Neutrophil (primary cell): ENCODE measurements at regions not wholly inside any gene's neighbourhood (a gene's known extent, or its start where the extent isn't known, plus 50 kb on each side); places are given as distances from the start of the nearest gene placed in this dataset.

Experiments
- H3K27ac ChIP-seq: fragments of 200-600 bp; sonication (generic); 2 replicates; pipeline ENCODE4 v1.5.1; 2016; ENCODE audit warnings: mild to moderate bottlenecking, moderate library complexity
- H3K27me3 ChIP-seq: fragments of 200-600 bp; sonication (generic); 2 replicates; pipeline ENCODE4 v1.6.0; 2016; ENCODE audit warnings: mild to moderate bottlenecking
- H3K36me3 ChIP-seq: fragments of 200-600 bp; sonication (generic); 2 replicates; pipeline ENCODE4 v1.5.1; 2017
- H3K4me1 ChIP-seq, 2 experiments: fragments of 200-600 bp in 1 of 2; sonication (generic) in 1 of 2; 1 replicate in 1 of 2; 2 replicates in 1 of 2; pipeline versions ENCODE4 v1.5.1 to v1.6.1; 2013 to 2016; ENCODE audit warnings: low read depth in 1 of 2, low read length in 1 of 2, mild to moderate bottlenecking in 1 of 2, moderate library complexity in 1 of 2; ENCODE audit not compliant: control insufficient read depth in 1 of 2, insufficient read depth in 1 of 2
- H3K4me3 ChIP-seq, 2 experiments: fragments of 200-600 bp in 1 of 2; sonication (generic) in 1 of 2; 1 replicate in 1 of 2; 2 replicates in 1 of 2; pipeline ENCODE4 v1.5.1; 2013 to 2016; ENCODE audit warnings: low read depth in 1 of 2, low read length in 1 of 2, mild to moderate bottlenecking in 1 of 2, moderate library complexity in 1 of 2
- H3K9me3 ChIP-seq: fragments of 200-600 bp; sonication (generic); 2 replicates; pipeline ENCODE4 v1.5.1; 2016
- CTCF ChIP-seq: fragments of 200-600 bp; sonication (generic); IDR thresholded peaks from 2 replicates; pipeline ENCODE4 v1.5.1; 2016; ENCODE audit warnings: antibody characterized with exemption

- Histone ChIP-seq H3K4me1 (no peaks in the 10 kb centered on the region), H3K9me3 (no peaks in the 10 kb centered on the region), H3K4me3 (no peak overlapping the region), H3K27ac (no peak overlapping the region), H3K36me3 (no peaks in the 10 kb centered on the region), H3K27me3 (no peaks in the 10 kb centered on the region)
- TF ChIP-seq CTCF: no peak
These were observed 194.2 kb downstream of the POU4F1 start for GRCh38 chr13:78409172-78409571.

- no peak for TF ChIP-seq CTCF
- H3K36me3 ChIP-seq: no peaks in the 10 kb centered on the region
- no peaks in the 10 kb centered on the region for H3K9me3 ChIP-seq
- no peak overlapping the region for H3K4me3 ChIP-seq
- no peak overlapping the region for H3K27ac ChIP-seq
- no peaks in the 10 kb centered on the region for H3K4me1 ChIP-seq
- H3K27me3 ChIP-seq: no peaks in the 10 kb centered on the region
These were observed 198.4 kb downstream of the POU4F1 start for GRCh38 chr13:78404846-78405360.

GRCh38 chr13:78402708-78403400 is 200.5 kb downstream of the POU4F1 start:
- Histone ChIP-seq H3K36me3 (no peaks in the 10 kb centered on the region), H3K27me3 (no peaks in the 10 kb centered on the region), H3K4me3 (no peak overlapping the region), H3K27ac (no peak overlapping the region), H3K9me3 (no peaks in the 10 kb centered on the region), H3K4me1 (no peaks in the 10 kb centered on the region)
- TF ChIP-seq CTCF: no peak

GRCh38 chr13:78401873-78402707 is 201.3 kb downstream of the POU4F1 start:
- Histone ChIP-seq H3K4me1 (no peaks in the 10 kb centered on the region), H3K27ac (no peak overlapping the region), H3K36me3 (no peaks in the 10 kb centered on the region), H3K27me3 (no peaks in the 10 kb centered on the region), H3K9me3 (no peaks in the 10 kb centered on the region), H3K4me3 (no peak overlapping the region)
- no peak for TF ChIP-seq CTCF

GRCh38 chr13:78398743-78399410 is 204.5 kb downstream of the POU4F1 start:
- Histone ChIP-seq H3K36me3 (no peaks in the 10 kb centered on the region), H3K9me3 (no peaks in the 10 kb centered on the region), H3K27ac (no peak overlapping the region), H3K4me3 (no peak overlapping the region), H3K27me3 (no peaks in the 10 kb centered on the region), H3K4me1 (no peaks in the 10 kb centered on the region)
- no peak for TF ChIP-seq CTCF
